Body of pancreas (tissue), 4 donors: ENCODE measurements at regions not wholly inside any gene's neighbourhood (a gene's known extent, or its start where the extent isn't known, plus 50 kb on each side); places are given as distances from the start of the nearest gene placed in this dataset.

ENCODE experiments used
- POLR2A ChIP-seq, 3 donors: fragments of 450-650 bp; IDR thresholded peaks; one replicate each; pipeline ENCODE4 v1.6.1; 2016; ENCODE audit warnings: antibody characterized with exemption in 3 of 3, mild to moderate bottlenecking in 2 of 3
- TF ChIP-seq, protein P1 (sequence below), 7 experiments: fragments of 450-650 bp in 4 of 7; fragments of 200-600 bp in 3 of 7; sonication (generic) in 3 of 7; IDR thresholded peaks; one replicate each; pipeline ENCODE4 v1.5.1; 2016 to 2019; ENCODE audit warnings: antibody characterized with exemption in 7 of 7

DNA sequence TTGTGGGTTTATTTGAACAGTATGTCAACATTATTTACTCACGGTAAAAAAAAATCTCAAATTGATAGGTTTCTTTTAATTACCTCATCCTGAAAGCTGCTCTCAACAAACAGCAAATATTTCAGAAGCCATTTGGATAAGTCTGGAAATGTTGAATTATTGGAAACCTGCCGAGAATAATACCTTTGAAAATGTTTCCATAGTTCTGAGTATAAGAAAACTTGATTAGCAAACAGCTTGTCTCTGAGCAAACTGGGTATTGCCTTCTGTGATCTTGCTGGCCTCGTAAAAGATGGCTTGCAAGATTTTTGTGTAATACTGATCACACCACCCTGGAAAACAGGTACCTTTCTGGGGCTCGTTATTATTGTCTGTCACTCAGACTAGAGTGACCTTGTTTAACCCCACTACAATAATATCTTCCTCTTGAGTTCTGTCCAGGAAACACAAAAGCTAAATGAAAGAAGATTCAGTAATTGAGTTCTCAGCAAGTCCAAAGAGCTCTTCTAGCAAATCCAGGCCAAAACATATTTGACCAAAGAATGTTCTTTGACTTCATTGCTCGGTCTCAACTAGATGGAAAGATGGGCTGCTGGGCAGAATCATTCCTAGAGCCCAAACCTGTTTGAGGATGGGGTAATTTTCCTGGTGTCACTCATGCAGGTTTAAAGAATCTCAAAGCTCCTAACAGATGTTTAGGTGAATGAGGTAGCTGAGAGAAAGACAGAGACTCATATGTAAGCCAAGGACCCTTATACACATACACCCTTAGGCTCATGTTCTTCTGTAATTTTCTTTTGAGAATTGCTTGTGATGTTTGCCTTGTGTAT is 255.6 kb upstream of the JADE1 start:
- TF ChIP-seq, protein P1, sequence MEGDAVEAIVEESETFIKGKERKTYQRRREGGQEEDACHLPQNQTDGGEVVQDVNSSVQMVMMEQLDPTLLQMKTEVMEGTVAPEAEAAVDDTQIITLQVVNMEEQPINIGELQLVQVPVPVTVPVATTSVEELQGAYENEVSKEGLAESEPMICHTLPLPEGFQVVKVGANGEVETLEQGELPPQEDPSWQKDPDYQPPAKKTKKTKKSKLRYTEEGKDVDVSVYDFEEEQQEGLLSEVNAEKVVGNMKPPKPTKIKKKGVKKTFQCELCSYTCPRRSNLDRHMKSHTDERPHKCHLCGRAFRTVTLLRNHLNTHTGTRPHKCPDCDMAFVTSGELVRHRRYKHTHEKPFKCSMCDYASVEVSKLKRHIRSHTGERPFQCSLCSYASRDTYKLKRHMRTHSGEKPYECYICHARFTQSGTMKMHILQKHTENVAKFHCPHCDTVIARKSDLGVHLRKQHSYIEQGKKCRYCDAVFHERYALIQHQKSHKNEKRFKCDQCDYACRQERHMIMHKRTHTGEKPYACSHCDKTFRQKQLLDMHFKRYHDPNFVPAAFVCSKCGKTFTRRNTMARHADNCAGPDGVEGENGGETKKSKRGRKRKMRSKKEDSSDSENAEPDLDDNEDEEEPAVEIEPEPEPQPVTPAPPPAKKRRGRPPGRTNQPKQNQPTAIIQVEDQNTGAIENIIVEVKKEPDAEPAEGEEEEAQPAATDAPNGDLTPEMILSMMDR (IDR thresholded peaks at IDR 0.05) = no peak
- no peak for TF ChIP-seq POLR2A (IDR thresholded peaks at IDR 0.05)
